Stimulated activated CD8-positive, alpha-beta memory T cell treated with anti-CD3 and anti-CD28 coated beads, Interleukin-15, amount 100 ng/mL, for 48 hours (primary cell): ENCODE measurements at regions not wholly inside any gene's neighbourhood (a gene's known extent, or its start where the extent isn't known, plus 50 kb on each side); places are given as distances from the start of the nearest gene placed in this dataset.

Experiments
- DNase-seq, 2 donors: peaks; one replicate each; pipeline ENCODE4 v3.0.0-alpha.2; 2020; ENCODE audit warnings: low read depth in 2 of 2

- no peak for DNase-seq
These were observed 305.2 kb upstream of the FMN2 start for GRCh38 chr1:239786464-239786863.

GRCh38 chr1:239792157-239792556, 299.5 kb upstream of the FMN2 start:
- no peak for DNase-seq

- DNase-seq: no peak
These were observed 296.4 kb upstream of the FMN2 start for GRCh38 chr1:239795304-239795703.

- no peak for DNase-seq
These were observed 292.1 kb upstream of the FMN2 start for GRCh38 chr1:239799617-239800016.

- DNase-seq: no peak
These were observed 290.8 kb upstream of the FMN2 start for GRCh38 chr1:239800861-239801260.

DNA sequence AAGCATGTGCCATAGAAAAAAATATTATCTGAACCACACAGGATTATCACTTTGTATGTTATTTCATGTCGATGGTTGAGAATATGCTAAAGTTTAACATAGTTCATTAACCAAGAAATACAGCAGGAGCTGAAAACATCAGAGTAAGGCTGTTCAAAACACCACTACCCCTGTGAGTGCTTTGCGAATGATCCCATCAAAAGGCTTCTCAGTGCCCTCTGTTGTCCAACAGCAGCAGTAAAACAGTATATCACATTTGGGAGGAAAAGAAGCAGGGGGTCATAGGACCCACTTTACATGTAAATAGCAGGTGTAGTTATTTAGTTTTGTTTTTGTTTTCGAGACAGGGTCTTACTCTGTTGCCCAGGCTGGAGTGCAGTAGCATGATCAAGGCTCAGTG, 289.4 kb upstream of the FMN2 start:
- no peak for DNase-seq

DNA sequence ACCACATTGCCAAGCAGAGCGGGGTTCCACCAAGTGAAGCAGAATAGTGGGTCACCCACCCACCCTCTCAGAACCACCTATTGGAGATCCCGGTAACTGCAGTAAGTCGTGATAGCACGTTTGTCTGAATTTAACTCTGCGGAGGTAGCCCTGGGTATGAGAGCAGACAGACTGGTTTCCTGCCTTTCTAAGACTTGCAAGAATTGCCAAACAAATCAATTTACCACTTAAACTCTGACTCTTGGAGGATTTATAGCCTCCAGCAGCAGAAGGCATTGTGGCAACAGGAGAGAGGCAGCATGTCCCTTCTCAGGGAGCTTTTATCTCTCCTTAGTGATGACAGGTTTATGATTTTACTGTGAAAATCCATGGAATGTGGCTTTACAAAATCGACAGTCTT, 287.9 kb upstream of the FMN2 start:
- no peak for DNase-seq

DNA sequence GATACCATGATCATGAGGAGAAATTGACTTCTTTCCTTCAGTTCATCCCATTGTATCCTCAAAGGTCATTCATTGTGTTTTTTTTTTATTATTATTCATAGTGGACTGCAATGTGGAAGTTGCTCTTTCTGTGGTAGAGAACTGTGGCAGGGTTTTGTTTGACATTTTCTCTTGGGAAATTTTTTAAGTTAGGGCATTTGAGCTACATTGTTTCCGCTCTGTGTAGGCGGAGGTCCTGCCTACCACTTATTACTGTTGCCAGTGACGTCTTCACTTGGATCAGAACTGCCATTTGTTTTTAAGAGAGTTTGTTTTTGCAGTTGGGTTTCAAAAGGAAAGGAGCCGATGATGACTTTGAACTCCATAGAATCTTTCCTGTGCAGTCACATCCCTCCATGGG, 287.4 kb upstream of the FMN2 start:
- DNase-seq: no peak

DNA sequence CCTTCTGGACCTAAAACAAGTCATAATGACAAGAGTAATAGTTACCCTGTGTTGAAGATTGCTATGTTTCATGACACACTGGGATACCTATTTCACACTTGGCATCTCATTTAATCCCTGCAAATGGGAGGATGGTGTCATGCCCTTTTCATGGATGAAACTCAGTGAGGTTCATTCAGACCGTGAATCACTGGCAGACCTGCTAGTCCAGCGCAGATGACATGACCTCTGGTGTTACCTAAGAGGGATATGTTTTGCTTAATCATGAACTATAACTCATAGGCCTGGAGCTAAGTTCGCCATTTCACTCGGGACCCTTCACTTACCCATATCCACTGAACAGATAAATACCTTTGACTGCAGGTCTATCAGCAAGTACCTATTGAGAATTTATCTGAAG, 286.6 kb upstream of the FMN2 start:
- DNase-seq: no peak

- no peak for DNase-seq
These were observed 285.6 kb upstream of the FMN2 start for GRCh38 chr1:239805851-239806772.

- DNase-seq: no peak
These were observed 284.8 kb upstream of the FMN2 start for GRCh38 chr1:239806897-239807296.

- DNase-seq: no peak
These were observed 284.3 kb upstream of the FMN2 start for GRCh38 chr1:239807361-239807760.

- no peak for DNase-seq
These were observed 281.6 kb upstream of the FMN2 start for GRCh38 chr1:239810061-239810481.

DNA sequence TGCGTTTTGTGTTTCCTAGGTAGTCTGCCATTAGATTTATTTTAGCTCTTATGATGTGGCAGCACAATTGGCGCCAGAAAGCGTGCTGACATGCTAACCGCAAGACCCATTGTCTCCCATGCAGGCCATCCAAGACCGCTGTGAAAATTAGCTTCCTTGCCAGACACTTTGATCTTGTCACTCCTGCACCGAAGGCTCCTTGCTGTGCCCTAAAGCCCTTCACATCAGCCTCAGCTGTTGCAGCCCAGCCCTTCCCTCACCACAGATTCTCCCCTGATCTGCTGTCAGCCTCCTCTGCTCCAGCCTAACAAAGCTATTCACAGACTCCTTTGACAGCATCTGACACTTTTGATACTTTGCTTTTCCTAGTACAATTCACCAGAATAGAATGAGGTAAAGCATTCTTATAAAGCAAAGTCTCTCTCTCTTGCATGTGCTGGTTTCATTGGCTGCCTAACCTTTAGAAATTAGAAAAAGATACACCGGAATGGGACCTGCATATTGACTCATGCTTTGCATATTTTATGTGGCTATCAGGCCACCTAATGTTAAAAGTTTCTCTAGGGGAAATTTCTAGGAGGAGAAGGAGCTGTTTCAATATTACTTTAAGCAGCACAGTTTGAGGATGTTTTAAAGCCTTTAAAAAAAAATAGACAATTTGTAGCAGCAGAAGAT, 280.3 kb upstream of the FMN2 start:
- no peak for DNase-seq

DNA sequence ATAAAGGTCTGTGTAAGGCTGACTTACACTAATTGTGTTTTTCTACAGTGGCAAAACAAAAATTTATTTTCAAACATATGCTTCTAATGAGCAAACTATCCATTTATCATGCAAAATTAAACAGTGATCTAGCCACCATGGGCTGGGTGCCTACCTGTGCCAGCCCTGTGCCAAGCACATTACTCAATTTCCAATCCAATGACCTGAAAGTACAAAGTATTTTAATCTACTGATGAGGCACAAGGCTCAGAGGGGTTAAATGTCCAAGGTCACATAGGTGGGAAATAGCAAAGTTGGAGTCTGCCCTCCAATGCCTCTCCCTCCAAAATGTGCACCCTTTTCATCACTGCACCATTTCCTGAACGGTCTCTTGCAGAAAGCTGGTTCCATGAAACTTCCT, 279.1 kb upstream of the FMN2 start:
- DNase-seq: no peak

DNA sequence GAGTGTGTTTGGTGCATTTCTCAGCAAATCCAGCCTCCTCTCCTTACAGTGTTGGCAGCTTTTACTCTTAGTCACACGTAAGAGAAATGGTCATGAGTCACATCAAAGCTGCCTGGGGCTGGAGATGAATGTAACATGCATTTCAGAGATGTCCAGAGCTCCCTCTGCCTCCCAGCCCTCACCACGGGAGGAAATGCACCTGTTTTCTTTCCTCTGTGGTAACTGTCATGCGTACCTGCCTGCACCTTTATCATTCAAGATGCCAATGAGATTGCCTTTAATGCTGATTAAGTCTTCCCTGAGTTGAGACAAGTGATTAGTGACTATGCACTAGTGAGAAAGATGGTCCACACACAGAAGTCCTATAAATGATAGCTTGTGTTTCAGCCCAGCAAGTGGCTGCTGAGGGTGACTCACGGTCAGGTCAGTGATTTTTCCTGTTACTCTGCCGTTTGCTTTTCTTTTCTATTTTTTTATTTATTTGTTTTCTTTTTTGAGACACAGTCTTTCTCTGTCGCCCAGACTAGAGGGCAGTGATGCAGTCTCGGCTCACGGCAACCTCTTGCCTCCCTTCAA, 277.3 kb upstream of the FMN2 start:
- peak in 1 of 2 donors; percentile 25 for DNase-seq

- DNase-seq: no peak
These were observed 276.6 kb upstream of the FMN2 start for GRCh38 chr1:239815074-239815473.

- DNase-seq: no peak
These were observed 275.5 kb upstream of the FMN2 start for GRCh38 chr1:239816081-239816782.

DNA sequence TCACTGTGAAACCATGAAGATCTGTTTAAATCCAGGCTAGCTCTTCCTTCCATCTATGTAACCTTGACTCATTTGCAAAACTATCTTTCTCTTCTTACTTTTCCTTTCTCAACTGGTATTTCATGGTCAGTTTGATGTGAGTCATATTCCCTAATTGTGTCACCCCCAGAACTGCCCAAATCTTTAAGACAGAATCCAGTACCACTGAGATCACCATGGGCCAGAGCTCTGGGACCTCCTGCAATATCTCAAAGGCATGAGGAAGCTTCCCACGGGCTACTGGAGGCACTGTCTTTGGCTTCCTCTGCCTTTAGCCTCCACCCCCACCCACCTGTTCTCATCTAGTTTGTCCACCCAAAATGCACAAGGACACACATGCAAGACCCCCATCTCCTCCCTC, 274.4 kb upstream of the FMN2 start:
- DNase-seq: no peak

DNA sequence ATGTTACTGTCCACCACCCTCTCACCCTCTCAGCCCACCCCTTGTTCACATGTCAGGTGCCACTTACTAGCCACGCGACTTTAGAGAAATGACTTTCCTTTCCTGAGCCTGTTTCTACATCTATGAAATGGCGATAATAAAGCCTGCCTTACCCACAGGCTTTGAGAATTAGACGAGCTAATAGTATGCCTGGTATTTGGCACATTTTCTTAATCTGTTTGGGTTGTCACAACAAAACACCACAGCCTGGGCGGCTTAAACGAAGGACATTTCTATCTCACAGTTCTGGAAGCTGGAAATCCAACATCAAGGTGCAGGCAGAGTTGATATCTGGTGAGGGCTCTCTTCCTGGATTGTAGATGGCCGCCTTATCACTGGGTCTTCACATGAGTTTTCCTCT, 273.9 kb upstream of the FMN2 start:
- no peak for DNase-seq

DNA sequence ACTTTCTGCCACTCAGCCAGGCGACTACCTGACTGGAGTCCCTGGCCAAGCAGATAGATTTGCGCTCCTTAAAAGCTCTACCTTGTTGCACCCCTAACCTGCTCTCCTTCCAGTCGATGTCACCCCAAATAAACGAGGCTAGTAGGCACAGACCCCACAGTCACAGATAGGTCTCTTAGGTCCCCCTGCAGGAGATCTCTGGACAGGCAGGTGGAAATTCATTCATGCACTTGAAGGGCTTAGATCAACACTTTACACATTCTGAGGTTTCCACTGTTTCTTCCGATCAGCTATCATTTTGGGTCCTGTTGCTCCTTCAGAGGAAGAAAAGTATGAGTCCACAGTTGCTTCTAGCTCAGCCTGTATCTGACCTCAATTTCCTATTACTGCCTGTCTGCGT, 272.6 kb upstream of the FMN2 start:
- DNase-seq: no peak

DNA sequence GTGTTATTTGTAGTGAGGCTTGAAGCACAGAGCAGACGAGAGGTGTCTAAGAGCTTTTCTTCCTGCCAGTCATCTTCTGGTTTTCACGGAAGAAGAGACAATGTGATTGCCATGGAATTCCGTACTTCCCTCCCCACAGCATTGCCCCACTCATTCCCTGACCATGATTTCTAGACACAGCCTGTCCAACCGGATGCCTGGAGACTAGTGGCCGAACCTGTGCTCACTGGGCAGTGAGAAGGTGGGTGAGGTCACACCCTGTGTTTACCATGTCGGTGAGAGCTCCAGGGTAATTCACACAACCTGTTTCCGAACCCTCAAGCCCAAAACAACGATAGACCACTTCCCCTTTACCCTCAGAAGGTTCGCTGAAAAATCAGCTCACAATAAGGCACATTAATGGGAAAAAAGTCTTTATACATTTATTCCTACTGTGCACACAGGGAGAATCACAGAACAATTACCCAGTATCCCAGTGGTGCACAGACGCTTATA, 271.9 kb upstream of the FMN2 start:
- no peak for DNase-seq
